ENCODE measurements at regions not wholly inside any gene's neighbourhood (a gene's known extent, or its start where the extent isn't known, plus 50 kb on each side); places are given as distances from the start of the nearest gene placed in this dataset.

GRCh38 chr12:126347421-126347820 lies 1282.2 kb downstream of the AACS start:
- TF ChIP-seq POLR2A (IDR thresholded peaks at IDR 0.05) (no peak), CTCF (IDR thresholded peaks at IDR 0.05) (no peak)

Measured in adrenal gland (tissue), 5 donors.